ENCODE measurements at regions not wholly inside any gene's neighbourhood (a gene's known extent, or its start where the extent isn't known, plus 50 kb on each side); places are given as distances from the start of the nearest gene placed in this dataset.

- DNase-seq, result no peak
- Histone ChIP-seq H3K4me1 (no peaks in the 10 kb centered on the region), H3K27me3 (peaks cover 0 to 1% (median 0%) of the 10 kb centered on the region in 7 donors), H3K36me3 (no peaks in the 10 kb centered on the region), H3K9me3 (no peaks in the 10 kb centered on the region), H3K4me3 (no peak overlapping the region), H3K27ac (no peak overlapping the region)
- ATAC-seq, result no peak
- 40 to 56% methylated on average over 1 of the region's 1 CpG for WGBS, 2 donors
- intact Hi-C loops (cut with DNase I), result no loop called here
- no peak for TF ChIP-seq CTCF (IDR thresholded peaks at IDR 0.05)
These were observed 208.9 kb downstream of the GBA3 start for GRCh38 chr4:22901631-22902030.

DNA sequence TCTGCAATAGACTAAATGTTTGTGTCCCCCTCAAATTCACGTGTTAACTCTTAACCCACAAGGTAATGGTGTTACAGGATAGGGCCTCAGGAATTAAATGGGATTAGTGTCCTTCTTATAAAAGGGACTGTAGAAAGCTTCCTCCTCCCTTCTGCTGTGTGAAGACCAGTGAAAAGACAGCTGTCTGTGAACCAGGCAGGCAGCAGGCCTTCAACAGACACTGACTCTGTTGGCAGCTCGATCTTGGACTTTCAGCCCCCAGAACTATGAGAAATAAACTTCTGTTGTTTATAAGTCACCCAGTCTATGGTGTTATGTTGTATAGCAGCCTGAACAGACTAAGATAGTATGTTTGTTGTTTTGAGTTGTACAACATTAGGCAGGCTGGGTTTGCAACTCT, 208.1 kb downstream of the GBA3 start:
- ATAC-seq (no peak), DNase-seq (no peak)
- WGBS, 2 donors, result 69 to 73% methylated on average over 2 of the region's 2 CpGs
- H3K4me3 ChIP-seq, result no peak overlapping the region
- H3K36me3 ChIP-seq, result no peaks in the 10 kb centered on the region
- no peak for TF ChIP-seq CTCF (IDR thresholded peaks at IDR 0.05)
- no peaks in the 10 kb centered on the region for H3K4me1 ChIP-seq
- intact Hi-C loops (cut with DNase I), result no loop called here
- no peak overlapping the region for H3K27ac ChIP-seq
- H3K27me3 ChIP-seq, result peaks cover 0 to 8% (median 0%) of the 10 kb centered on the region in 7 donors
- no peaks in the 10 kb centered on the region for H3K9me3 ChIP-seq

GRCh38 chr4:22897520-22898108, 204.9 kb downstream of the GBA3 start:
- peak; percentile 46 to 73 (median 65) for TF ChIP-seq CTCF (IDR thresholded peaks at IDR 0.05)
- Histone ChIP-seq H3K27ac (no peak overlapping the region), H3K4me1 (no peaks in the 10 kb centered on the region), H3K36me3 (no peaks in the 10 kb centered on the region), H3K27me3 (peaks cover 0 to 13% (median 0%) of the 10 kb centered on the region in 7 donors), H3K4me3 (no peak overlapping the region), H3K9me3 (no peaks in the 10 kb centered on the region)
- 53 to 54% methylated on average over 6 of the region's 6 CpGs for WGBS, 2 donors
- ATAC-seq (no peak), DNase-seq (no peak)
- intact Hi-C loops (cut with DNase I), result no loop called here

GRCh38 chr4:22895482-22895881, 202.7 kb downstream of the GBA3 start:
- no peaks in the 10 kb centered on the region for H3K4me1 ChIP-seq
- H3K4me3 ChIP-seq, result no peak overlapping the region
- peaks cover 0 to 13% (median 0%) of the 10 kb centered on the region in 7 donors for H3K27me3 ChIP-seq
- no peak for TF ChIP-seq CTCF (IDR thresholded peaks at IDR 0.05)
- no peak for DNase-seq
- no peak overlapping the region for H3K27ac ChIP-seq
- ATAC-seq, result no peak
- intact Hi-C loops (cut with DNase I), result no loop called here
- peaks cover 0 to 8% (median 0%) of the 10 kb centered on the region in 11 donors for H3K9me3 ChIP-seq
- 72 to 79% methylated on average over 1 of the region's 1 CpG for WGBS, 2 donors
- no peaks in the 10 kb centered on the region for H3K36me3 ChIP-seq
